PC-9 (cell line): ENCODE measurements at regions not wholly inside any gene's neighbourhood (a gene's known extent, or its start where the extent isn't known, plus 50 kb on each side); places are given as distances from the start of the nearest gene placed in this dataset.

Experiments used
- EZH2 ChIP-seq: fragments of 200-600 bp; sonication (generic); IDR thresholded peaks from 2 replicates; pipeline ENCODE4 v1.8.0; 2017; ENCODE audit warnings: antibody characterized with exemption, low read depth
- TF ChIP-seq, protein P1 (sequence below): fragments of 200-600 bp; sonication (generic); conservative IDR thresholded peaks from 2 replicates; pipeline ENCODE4 v1.6.1; 2017; ENCODE audit warnings: mixed run types, antibody characterized with exemption, mild to moderate bottlenecking, moderate library complexity

GRCh38 chr9:119877306-119877705 lies 508.1 kb upstream of the BRINP1 start:
- no peak for TF ChIP-seq EZH2
- TF ChIP-seq, protein P1, sequence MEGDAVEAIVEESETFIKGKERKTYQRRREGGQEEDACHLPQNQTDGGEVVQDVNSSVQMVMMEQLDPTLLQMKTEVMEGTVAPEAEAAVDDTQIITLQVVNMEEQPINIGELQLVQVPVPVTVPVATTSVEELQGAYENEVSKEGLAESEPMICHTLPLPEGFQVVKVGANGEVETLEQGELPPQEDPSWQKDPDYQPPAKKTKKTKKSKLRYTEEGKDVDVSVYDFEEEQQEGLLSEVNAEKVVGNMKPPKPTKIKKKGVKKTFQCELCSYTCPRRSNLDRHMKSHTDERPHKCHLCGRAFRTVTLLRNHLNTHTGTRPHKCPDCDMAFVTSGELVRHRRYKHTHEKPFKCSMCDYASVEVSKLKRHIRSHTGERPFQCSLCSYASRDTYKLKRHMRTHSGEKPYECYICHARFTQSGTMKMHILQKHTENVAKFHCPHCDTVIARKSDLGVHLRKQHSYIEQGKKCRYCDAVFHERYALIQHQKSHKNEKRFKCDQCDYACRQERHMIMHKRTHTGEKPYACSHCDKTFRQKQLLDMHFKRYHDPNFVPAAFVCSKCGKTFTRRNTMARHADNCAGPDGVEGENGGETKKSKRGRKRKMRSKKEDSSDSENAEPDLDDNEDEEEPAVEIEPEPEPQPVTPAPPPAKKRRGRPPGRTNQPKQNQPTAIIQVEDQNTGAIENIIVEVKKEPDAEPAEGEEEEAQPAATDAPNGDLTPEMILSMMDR: no peak
